ENCODE measurements at regions not wholly inside any gene's neighbourhood (a gene's known extent, or its start where the extent isn't known, plus 50 kb on each side); places are given as distances from the start of the nearest gene placed in this dataset.

DNA sequence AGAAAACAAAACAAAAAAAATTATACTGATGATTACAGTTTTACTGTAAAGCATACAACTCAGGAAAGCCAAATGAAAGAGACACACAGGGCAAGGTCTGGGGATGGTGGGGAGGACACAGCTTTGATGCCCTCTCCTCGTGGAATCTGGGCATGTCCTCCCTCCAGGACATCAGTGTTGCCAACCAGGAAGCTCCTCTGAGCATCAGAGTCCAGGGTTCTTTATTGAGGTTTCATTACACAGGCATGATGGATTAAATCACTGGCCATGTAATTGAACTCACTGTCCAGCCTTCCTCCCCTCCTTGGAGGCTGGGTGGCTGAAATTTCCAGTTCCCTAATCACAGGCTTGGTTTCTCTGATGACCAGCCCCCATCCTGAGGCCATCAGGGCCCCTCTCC lies 89.6 kb upstream of the MIER3 start:
- CTCF ChIA-PET (ENCODE audit: partially characterized antibody): interaction anchor here (0.7 to 1.8 kb wide), 5 partner anchors 8 to 96 kb away, joined by 3 to 8 read pairs (median 6); no protein-coding TSS in a partner anchor

More for the DNA sequence above, 89.6 kb upstream of the MIER3 start:
- DNase-seq (ENCODE audit: low read depth in 1 of 2, low spot score in 2 of 2) (no peak), FAIRE-seq (no peak)
- no peak overlapping the region for H3K56ac ChIP-seq (replicated peaks; ENCODE audit: insufficient read length, low read depth, low read length)
- no peak overlapping the region for H3K23ac ChIP-seq (ENCODE audit: insufficient read length)
- no peak overlapping the region for H3K9ac ChIP-seq (replicated peaks in 1 of 4; ENCODE audit: extremely low read depth in 1 of 4, low read depth in 3 of 4, low read length in 3 of 4)
- no peak overlapping the region for H3K4me3 ChIP-seq (ENCODE audit: extremely low read depth in 1 of 4, insufficient read depth in 2 of 4, low read depth in 3 of 4, low read length in 4 of 4)
- no peak overlapping the region for H3K4me2 ChIP-seq (ENCODE audit: insufficient read depth in 1 of 2, low read depth in 2 of 2, low read length in 2 of 2)
- no peak overlapping the region for H3K18ac ChIP-seq (ENCODE audit: extremely low read depth, low read length)
- POLR2A ChIA-PET (ENCODE audit: partially characterized antibody): interaction anchor here (0.6 kb wide), 1 partner anchor 238 kb away, joined by 3 read pairs; no protein-coding TSS in a partner anchor
- H3K27me3 ChIP-seq (replicated peaks in 1 of 4; ENCODE audit: control insufficient read depth in 3 of 4, extremely low read depth in 1 of 4, insufficient read depth in 3 of 4, low read length in 3 of 4): no peaks in the 10 kb centered on the region
- H4K5ac ChIP-seq (ENCODE audit: insufficient read length, low read depth, low read length): no peak overlapping the region
- no peak for TF ChIP-seq CBX8 (IDR thresholded peaks at IDR 0.05; ENCODE audit: borderline replicate concordance, low read depth, low read length)
- no peak for TF ChIP-seq KDM5A (IDR thresholded peaks at IDR 0.05; ENCODE audit: low read length)
- TF ChIP-seq EGR1 (IDR thresholded peaks at IDR 0.05; ENCODE audit: borderline replicate concordance, low read depth, low read length): no peak
- no peak overlapping the region for H2BK5ac ChIP-seq (ENCODE audit: low read depth, low read length)
- no peak overlapping the region for H2BK20ac ChIP-seq (ENCODE audit: low read length)
- no peak overlapping the region for H3K4ac ChIP-seq (replicated peaks; ENCODE audit: insufficient read length, low read depth, low read length)
- no peak overlapping the region for H2AFZ ChIP-seq (ENCODE audit: low read length)
- peaks cover 0 to 2% (median 0%) of the 10 kb centered on the region in 4 experiments; a peak in 1 of 7 replicates for H3K4me1 ChIP-seq (replicated peaks in 1 of 4; ENCODE audit: control insufficient read depth in 3 of 4, insufficient read depth in 4 of 4, low read length in 3 of 4)
- H3K79me1 ChIP-seq (ENCODE audit: low read depth, low read length): no peaks in the 10 kb centered on the region
- no peak overlapping the region for H2AK5ac ChIP-seq (ENCODE audit: low read depth, low read length)
- H2BK12ac ChIP-seq (ENCODE audit: low read depth, low read length): no peak overlapping the region
- no peak overlapping the region for H3K14ac ChIP-seq (ENCODE audit: insufficient read length)
- no peaks in the 10 kb centered on the region for H4K20me1 ChIP-seq (replicated peaks in 1 of 2; ENCODE audit: control insufficient read depth in 1 of 2, insufficient read depth in 2 of 2, low read length in 2 of 2)
- no peaks in the 10 kb centered on the region for H3K79me2 ChIP-seq (ENCODE audit: control insufficient read depth in 1 of 2, insufficient read depth in 2 of 2, low read length in 2 of 2)
- 100% methylated on average over 1 of the region's 1 CpG; no CpG with 5 or more reads in 1 of the 2 experiments for WGBS, 2 experiments (ENCODE audit: extremely low coverage in 1 of 2, insufficient coverage in 1 of 2, insufficient read length in 1 of 2, insufficient replicate concordance in 2 of 2, low coverage in 1 of 2, low lambda C conversion rate in 2 of 2, missing lambda C conversion rate in 1 of 2)
- no peak overlapping the region for H2BK120ac ChIP-seq (replicated peaks; ENCODE audit: low read depth, low read length)
- no peak overlapping the region for H4K91ac ChIP-seq (replicated peaks; ENCODE audit: insufficient read length, low read length)
- H2BK15ac ChIP-seq (ENCODE audit: low read length): no peak overlapping the region
- H3K36me3 ChIP-seq (ENCODE audit: control insufficient read depth in 2 of 4, insufficient read depth in 4 of 4, low read length in 3 of 4): no peaks in the 10 kb centered on the region
- H3K27ac ChIP-seq (ENCODE audit: low read depth, low read length): no peak overlapping the region
- H3K23me2 ChIP-seq (ENCODE audit: low read depth, low read length): no peaks in the 10 kb centered on the region
- H4K8ac ChIP-seq (ENCODE audit: extremely low read depth, insufficient read depth, low read length): no peak overlapping the region
- no peaks in the 10 kb centered on the region for H3K9me3 ChIP-seq (ENCODE audit: insufficient read depth in 2 of 2, low read depth in 1 of 2, low read length in 1 of 2)
